ENCODE measurements at regions not wholly inside any gene's neighbourhood (a gene's known extent, or its start where the extent isn't known, plus 50 kb on each side); places are given as distances from the start of the nearest gene placed in this dataset.

- DNase-seq (ENCODE audit: low read depth in 3 of 3), result no peak
Observed at GRCh38 chr3:10763817-10764258, 52.2 kb upstream of the SLC6A11 start.

DNA sequence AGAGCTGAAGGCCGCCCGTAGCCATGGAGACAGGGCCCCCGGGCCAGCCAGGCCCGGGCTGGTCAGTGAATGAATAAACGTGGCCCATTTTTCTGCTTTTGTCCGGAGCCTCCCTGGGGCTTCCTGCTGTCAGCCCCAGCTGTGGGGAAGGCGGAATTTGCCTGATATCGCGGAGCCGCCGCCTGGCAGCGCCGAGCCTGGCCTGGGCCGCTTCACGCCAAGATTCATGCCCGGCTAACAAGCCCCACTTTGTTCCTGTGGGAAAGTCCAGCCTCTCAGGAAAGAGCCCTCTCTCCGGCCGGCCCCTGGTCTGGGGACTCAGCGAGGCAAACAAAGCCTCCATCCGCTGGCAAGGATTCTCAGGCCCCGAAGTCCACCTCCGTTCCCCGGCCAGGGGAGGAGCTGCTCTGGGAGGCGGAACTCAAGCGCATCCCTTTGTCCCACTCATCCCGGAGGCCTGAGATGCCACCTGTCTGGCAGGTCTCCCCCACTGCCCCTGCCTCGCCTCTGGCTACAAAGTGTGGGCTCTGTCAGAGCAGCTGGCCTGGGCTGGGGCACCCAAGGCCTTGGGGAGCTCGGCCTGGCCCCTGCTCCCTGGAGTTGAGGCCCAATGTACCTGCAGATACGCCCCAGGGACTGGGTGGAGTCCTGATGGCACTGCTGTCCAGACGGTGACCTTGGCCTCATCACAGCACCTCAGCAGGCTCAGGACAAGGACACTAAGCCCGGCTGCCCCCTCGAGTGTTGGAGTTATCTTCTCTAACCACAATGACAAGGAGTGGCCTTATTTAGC lies 51.6 kb upstream of the SLC6A11 start:
- DNase-seq (ENCODE audit: low read depth in 3 of 3), result no peak

DNA sequence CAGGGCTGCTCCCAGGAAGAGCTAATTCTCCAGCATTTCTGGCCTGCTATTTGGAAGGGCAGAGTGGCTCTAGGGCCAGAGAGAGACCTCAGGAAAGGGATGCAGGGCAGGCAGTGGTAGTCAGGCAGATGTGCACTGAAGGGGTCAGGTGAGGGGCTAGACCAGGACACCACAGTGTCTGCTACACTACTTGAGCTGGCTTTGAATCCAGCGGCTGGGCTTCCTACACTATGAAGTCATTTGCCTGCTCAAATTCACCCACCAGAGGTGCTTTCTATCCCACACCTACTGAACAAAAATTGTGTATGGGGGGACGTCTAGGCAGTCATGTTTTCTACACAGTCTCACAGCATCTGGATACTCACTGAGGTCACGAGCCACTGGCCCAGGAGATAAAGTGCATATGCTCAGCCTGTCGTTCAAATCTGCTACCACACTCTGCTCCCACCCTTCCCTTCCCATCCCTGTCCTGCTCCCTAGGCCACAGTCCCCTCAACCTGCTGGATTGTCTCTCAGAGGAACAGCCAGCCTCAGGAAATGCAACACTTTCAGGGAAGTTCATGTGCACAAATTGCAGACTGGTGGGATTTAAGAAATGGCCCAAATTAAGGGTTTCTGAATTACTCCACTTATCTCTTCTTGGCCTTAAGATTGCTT lies 49.9 kb upstream of the SLC6A11 start:
- DNase-seq (ENCODE audit: low read depth in 3 of 3), result no peak

All from stimulated activated CD4-positive, alpha-beta T cell treated with anti-CD3 and anti-CD28 coated beads, TNF-alpha, amount 100 ng/mL, for 24 hours (primary cell).